Astrocyte (in vitro differentiated cells and primary cell): ENCODE measurements at regions not wholly inside any gene's neighbourhood (a gene's known extent, or its start where the extent isn't known, plus 50 kb on each side); places are given as distances from the start of the nearest gene placed in this dataset.

Experiments
- EZH2 ChIP-seq: IDR thresholded peaks from 2 replicates; pipeline ENCODE4 v1.6.1; 2012; ENCODE audit warnings: mild to moderate bottlenecking, low read length, inconsistent platforms; ENCODE audit not compliant: insufficient read depth
- TF ChIP-seq, protein P1 (sequence below): IDR thresholded peaks from 2 replicates; pipeline ENCODE4 v1.5.1; 2011; ENCODE audit warnings: low read depth, mild to moderate bottlenecking, inconsistent platforms, low read length, moderate library complexity; ENCODE audit not compliant: insufficient read depth

DNA sequence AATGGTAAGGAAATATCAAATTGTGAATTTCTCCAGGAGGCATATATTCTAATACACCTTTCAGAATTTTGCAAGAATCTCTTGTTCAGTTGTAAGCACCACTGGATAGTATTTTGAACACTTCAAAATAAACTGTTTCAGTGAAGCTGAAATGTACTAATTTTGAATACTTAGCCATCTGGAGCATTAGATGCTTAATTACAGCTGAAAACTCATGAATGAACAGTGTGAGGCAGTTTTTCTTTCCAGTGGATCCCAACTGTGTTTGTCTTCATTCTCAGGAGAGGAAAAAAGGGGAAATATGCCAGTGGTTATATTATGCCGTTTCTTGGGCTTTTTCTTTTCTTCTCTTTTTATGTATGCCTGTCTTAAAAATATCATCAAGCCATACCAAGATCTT lies 306.0 kb upstream of the SEMA6A start:
- TF ChIP-seq, protein P1, sequence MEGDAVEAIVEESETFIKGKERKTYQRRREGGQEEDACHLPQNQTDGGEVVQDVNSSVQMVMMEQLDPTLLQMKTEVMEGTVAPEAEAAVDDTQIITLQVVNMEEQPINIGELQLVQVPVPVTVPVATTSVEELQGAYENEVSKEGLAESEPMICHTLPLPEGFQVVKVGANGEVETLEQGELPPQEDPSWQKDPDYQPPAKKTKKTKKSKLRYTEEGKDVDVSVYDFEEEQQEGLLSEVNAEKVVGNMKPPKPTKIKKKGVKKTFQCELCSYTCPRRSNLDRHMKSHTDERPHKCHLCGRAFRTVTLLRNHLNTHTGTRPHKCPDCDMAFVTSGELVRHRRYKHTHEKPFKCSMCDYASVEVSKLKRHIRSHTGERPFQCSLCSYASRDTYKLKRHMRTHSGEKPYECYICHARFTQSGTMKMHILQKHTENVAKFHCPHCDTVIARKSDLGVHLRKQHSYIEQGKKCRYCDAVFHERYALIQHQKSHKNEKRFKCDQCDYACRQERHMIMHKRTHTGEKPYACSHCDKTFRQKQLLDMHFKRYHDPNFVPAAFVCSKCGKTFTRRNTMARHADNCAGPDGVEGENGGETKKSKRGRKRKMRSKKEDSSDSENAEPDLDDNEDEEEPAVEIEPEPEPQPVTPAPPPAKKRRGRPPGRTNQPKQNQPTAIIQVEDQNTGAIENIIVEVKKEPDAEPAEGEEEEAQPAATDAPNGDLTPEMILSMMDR = no peak
- no peak for TF ChIP-seq EZH2
